ENCODE measurements at regions not wholly inside any gene's neighbourhood (a gene's known extent, or its start where the extent isn't known, plus 50 kb on each side); places are given as distances from the start of the nearest gene placed in this dataset.

DNA sequence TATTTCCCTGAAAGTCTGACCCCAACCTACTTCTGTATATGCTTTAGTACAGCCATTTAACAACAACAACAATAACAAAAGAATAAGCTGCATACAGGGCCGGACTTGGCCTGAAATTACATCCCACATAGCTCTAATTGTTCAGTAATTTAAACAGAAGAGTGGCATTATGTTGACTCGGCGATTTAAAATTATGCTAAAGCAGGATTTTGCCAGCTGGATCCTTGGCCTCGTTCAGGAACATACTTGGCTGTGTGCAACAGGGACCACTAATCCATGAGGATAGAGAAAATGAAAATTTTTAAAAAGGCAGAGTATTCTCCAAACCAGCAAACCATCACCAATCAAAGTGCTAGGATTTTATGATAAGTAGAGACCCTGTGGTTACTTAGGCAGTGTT, 433.1 kb upstream of the RBMS3 start:
- TF ChIP-seq, protein P1, sequence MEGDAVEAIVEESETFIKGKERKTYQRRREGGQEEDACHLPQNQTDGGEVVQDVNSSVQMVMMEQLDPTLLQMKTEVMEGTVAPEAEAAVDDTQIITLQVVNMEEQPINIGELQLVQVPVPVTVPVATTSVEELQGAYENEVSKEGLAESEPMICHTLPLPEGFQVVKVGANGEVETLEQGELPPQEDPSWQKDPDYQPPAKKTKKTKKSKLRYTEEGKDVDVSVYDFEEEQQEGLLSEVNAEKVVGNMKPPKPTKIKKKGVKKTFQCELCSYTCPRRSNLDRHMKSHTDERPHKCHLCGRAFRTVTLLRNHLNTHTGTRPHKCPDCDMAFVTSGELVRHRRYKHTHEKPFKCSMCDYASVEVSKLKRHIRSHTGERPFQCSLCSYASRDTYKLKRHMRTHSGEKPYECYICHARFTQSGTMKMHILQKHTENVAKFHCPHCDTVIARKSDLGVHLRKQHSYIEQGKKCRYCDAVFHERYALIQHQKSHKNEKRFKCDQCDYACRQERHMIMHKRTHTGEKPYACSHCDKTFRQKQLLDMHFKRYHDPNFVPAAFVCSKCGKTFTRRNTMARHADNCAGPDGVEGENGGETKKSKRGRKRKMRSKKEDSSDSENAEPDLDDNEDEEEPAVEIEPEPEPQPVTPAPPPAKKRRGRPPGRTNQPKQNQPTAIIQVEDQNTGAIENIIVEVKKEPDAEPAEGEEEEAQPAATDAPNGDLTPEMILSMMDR (IDR thresholded peaks at IDR 0.05; ENCODE audit: low read depth, low read length, poor library complexity, severe bottlenecking), result no peak
- TF ChIP-seq EZH2phosphoT487 (IDR thresholded peaks at IDR 0.05; ENCODE audit: borderline replicate concordance, low read length), result no peak

All from DOHH2 (cell line).